Inferior parietal cortex (tissue), 1 donor: ENCODE measurements at regions not wholly inside any gene's neighbourhood (a gene's known extent, or its start where the extent isn't known, plus 50 kb on each side); places are given as distances from the start of the nearest gene placed in this dataset.

Source experiments
- DNase-seq: peaks from one replicate; pipeline ENCODE4 v3.0.0-alpha.2; 2016; ENCODE audit errors: extremely low spot score

- no peak for DNase-seq
Measured at GRCh38 chr13:62327367-62327766, 911.7 kb upstream of the PCDH20 start.

GRCh38 chr13:62324842-62325241, 909.2 kb upstream of the PCDH20 start:
- no peak for DNase-seq

- DNase-seq: no peak
Measured at GRCh38 chr13:62321895-62322294, 906.2 kb upstream of the PCDH20 start.

GRCh38 chr13:62321139-62321538, 905.5 kb upstream of the PCDH20 start:
- DNase-seq: no peak

- DNase-seq: peak; percentile 73
Measured at GRCh38 chr13:62320129-62321108, 904.8 kb upstream of the PCDH20 start.

- DNase-seq: no peak
Measured at GRCh38 chr13:62309904-62310303, 894.3 kb upstream of the PCDH20 start.

GRCh38 chr13:62305756-62306155, 890.1 kb upstream of the PCDH20 start:
- DNase-seq: no peak

- no peak for DNase-seq
Measured at GRCh38 chr13:62302341-62302740, 886.7 kb upstream of the PCDH20 start.

GRCh38 chr13:62299988-62300387, 884.3 kb upstream of the PCDH20 start:
- no peak for DNase-seq

- no peak for DNase-seq
Measured at GRCh38 chr13:62296812-62297211, 881.2 kb upstream of the PCDH20 start.

GRCh38 chr13:62294244-62294643, 878.6 kb upstream of the PCDH20 start:
- no peak for DNase-seq

GRCh38 chr13:62292714-62293480, 877.2 kb upstream of the PCDH20 start:
- DNase-seq: no peak

- DNase-seq: no peak
Measured at GRCh38 chr13:62290542-62290941, 874.9 kb upstream of the PCDH20 start.

- no peak for DNase-seq
Measured at GRCh38 chr13:62287764-62288163, 872.1 kb upstream of the PCDH20 start.

- DNase-seq: no peak
Measured at GRCh38 chr13:62280590-62280989, 864.9 kb upstream of the PCDH20 start.

- no peak for DNase-seq
Measured at GRCh38 chr13:62278271-62278670, 862.6 kb upstream of the PCDH20 start.

- no peak for DNase-seq
Measured at GRCh38 chr13:62251734-62252133, 836.1 kb upstream of the PCDH20 start.

- DNase-seq: no peak
Measured at GRCh38 chr13:62250501-62251201, 835.0 kb upstream of the PCDH20 start.

GRCh38 chr13:62246581-62246980, 830.9 kb upstream of the PCDH20 start:
- DNase-seq: no peak

- DNase-seq: no peak
Measured at GRCh38 chr13:62243106-62243505, 827.5 kb upstream of the PCDH20 start.

GRCh38 chr13:62234780-62235440, 819.3 kb upstream of the PCDH20 start:
- no peak for DNase-seq

- no peak for DNase-seq
Measured at GRCh38 chr13:62210951-62211350, 795.3 kb upstream of the PCDH20 start.
